AG08396 (cell line): ENCODE measurements at regions not wholly inside any gene's neighbourhood (a gene's known extent, or its start where the extent isn't known, plus 50 kb on each side); places are given as distances from the start of the nearest gene placed in this dataset.
"Not testable (repeated sequence)": the region's sequence is repeated elsewhere in the genome, so short reads cannot be mapped to it uniquely, and the experiment has no call there.

ENCODE experiments used
- DNase-seq: peaks from one replicate; pipeline ENCODE4 v3.0.0; 2012; ENCODE audit warnings: low spot score, mixed read lengths

DNA sequence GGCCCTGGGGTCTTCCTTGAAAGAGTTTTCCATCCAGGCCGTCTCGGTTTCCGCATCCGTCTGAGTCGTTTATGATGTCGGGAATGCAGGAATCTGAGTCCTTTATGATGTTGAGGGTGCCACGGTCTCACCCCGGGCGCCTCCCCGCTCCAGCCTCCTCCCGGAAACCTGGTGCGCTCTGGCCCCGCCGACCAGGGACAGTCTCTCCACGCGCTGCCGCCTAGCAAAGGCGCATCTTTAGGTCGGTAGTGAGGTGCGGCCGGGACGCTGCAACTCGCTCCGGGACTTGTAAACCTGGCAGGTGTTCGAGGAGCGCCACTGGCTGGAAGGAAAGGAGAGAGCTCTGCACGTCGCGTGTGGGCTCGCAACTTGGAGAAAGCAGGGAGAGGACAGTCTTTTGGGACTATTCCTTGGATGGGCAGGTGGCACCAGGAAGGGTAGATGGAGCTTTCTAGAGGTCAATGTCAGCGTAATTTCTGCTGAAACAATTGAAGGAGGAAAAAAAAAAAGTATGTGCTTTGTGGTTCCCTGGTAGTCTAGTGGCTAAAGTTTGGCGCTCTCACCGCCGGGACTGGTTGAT, 132.0 kb downstream of the FAM72B start:
- not testable (repeated sequence) for DNase-seq

DNA sequence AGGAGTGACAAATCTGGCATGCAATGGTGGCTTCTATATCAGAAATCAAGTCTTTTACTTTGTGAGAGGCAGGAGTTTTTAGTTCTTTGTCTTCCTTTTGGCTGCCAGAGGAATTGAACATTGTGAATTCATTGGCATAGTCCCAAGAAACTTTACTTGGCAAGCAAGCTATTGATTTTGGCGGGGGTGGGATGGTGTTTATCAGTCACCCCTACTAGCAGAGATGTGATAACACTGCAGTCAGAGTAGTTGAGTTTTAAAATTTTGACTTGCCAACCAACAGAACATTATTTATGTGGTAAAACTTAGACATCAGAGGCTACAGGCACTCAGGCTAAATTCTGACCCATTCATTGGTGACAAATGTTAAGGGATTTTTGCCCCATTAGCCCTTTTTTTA, 129.2 kb downstream of the FAM72B start:
- not testable (repeated sequence) for DNase-seq

DNA sequence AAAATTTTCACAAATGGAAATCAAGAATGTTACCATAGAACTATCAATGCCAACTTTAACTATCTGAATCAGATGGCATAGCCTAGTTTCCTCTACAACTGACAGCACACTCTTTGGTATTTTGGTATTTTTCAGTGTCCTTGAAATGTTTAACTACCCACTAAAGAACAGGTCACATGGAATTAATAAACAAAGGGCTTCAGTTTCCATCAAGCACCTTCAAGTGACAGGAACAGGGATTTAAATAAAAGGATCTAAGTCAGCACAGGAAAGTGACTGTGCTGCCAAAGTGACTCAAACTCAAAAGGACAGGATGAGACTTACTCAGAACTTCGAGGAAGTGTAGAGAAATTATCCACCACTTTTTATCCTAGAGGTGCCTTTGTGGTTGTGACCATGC, 117.2 kb downstream of the FAM72B start:
- DNase-seq = not testable (repeated sequence)

DNA sequence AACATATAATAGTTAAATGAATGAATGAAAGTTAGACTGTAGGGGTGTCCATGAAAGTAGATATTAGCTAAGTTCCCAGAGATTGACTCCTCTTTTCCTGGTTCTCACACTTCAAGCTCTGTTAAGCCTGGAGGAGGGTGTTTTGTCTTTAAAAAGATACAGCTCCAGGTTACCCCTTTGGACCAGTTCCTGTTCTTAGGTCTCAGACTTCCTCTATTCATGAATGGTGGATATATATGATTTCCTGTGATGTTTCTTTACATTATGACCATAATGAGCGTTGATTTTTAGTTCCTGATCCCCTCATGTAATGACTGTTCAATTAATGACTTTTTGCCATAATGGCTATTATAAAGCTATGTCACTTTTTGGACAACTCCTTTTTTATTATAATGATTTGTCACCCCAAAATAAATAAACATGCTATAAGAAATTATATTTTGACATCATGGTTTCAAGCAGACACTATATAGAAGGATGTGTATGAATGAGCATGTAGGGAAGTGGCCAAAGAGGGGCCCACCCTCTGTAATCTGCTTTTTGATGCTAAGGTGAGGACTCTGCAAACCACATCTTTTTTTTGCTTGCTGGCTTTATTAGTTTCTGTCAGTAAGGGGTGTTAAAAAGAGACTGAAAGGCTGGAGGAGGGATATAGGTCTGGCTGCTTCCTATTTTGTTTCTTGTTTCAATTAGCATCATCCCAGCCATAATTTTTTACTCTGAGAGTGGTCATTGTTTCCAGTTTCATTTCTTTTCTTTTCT, 115.2 kb downstream of the FAM72B start:
- not testable (repeated sequence) for DNase-seq

DNA sequence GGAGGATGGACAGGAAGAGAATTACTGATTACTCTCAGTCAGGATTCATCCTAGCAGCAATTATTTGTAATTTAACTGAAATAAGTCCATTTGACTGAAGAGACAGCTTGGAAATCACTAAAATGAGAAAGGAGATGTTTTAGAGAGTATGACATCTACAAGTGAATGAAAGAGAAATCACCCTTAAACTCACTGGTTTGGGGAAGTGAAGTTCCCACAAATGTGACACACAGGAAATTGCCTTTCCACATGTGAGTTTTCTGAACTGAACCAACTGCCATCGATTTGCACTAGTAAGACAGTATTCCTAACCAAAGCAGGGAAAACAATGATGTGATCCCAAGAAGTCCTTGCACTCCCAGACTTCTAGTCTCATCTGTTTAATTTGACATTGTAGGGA, 110.3 kb downstream of the FAM72B start:
- DNase-seq = not testable (repeated sequence)

DNA sequence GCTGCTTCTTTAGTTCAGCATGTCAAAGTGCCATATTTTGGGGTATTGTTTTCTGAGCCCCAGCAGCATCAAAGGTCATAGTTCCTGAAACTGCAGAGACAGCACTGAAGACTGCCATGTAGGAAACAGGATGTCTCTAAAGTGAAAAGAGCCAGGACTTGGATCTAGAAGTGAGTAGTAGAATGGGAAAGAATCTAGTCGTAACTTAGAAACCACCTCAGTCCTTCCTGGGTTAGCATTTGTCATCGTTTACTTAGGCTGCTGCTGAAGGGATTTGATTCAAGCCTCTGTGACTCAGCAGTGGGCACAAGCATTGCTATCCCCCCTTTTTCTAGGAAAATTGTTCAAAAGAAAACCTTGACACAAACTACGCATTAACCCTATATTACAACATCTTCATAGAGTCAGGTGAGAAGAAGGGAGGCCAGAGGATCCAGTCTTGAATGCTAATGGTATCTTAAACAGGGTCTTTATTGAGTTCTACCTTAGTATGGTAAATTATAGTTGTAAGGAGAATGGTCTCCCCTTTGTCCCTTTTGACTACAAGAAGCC, 108.8 kb downstream of the FAM72B start:
- DNase-seq = not testable (repeated sequence)

DNA sequence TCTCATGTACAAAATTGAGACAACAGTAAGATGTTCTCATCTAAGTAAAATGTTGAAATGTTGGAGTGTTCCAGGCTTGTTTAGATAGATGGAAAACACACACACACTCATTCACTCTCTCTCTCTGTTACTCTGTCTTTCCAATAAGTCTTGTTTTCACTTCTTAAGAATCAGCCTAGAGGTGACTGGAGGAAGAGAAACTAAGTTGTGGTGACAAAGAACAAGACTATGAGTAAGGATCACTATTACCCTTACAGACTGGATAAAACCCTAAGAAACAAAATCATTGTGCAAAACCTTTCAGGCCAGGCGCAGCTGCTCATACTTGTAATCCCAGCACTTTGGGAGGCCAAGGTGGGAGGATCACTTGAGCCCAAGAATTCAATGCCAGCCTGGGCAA, 107.5 kb downstream of the FAM72B start:
- not testable (repeated sequence) for DNase-seq

DNA sequence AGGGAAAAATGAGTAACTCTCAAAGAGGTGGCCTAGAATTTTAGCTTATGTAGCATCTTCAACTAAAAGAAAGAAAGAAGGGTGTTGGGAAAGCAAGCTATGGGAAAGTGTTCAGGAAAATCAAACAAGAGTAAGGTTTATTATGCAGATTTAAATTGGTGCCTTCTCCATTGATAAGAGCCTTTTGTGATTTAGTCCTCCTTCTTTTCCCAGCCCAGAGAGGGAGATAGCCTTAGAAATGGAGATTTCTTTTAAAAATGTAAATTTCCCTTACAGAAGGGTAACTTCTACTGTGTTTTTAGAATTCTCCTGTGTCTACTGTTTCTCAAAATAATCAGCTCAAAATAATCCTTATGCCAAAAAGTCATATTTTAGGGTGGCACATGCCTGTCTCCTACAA, 104.5 kb downstream of the FAM72B start:
- DNase-seq = not testable (repeated sequence)

DNA sequence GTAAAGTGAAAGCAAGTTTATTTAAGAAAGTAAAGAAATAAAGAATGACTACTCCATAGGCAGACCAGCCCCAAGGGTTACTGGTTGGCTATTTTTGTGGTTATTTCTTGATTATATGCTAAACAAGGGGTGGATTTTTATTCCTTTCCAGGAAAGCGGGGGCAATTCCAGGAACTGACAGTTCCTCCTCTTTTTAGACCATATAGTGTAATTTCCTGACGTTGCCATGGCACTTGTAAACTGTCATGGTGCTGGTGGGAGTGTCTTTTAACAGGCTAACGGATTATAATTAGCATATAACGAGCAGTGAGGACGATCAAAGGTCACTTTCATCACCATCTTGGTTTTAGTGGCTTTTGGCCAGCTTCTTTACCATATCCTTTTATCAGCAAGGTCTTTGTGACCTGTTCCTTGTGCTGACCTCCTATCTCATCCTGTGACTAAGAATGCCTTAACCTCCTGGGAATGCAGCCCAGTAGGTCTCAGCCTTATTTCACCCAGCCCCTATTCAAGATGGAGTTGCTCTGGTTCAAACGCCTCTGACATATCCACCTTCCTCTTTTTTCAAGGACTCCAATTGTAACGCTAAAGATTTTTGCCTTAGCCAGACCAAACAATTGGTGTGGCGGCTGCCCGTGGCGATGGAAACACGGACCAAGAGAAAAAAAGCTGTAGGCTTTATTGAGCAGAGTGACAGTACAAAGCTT, 103.8 kb downstream of the FAM72B start:
- DNase-seq = not testable (repeated sequence)

DNA sequence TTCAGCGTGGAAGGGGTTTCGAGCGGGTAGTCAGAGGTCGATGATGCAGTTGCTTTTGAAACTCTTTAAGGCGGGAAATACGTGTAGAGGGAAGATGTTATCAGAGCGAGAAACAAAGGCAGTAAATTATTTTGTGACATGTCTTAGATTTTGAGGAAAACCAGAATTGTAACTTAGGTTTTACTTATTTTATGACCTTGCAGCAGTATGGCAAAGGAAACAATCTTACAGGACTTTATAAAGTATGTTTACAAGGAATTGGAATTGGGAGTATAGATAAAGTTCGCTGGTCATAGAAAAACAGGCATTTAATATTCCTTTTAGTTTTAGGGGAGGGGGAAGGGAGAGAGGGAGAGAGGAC, 103.3 kb downstream of the FAM72B start:
- DNase-seq = not testable (repeated sequence)

DNA sequence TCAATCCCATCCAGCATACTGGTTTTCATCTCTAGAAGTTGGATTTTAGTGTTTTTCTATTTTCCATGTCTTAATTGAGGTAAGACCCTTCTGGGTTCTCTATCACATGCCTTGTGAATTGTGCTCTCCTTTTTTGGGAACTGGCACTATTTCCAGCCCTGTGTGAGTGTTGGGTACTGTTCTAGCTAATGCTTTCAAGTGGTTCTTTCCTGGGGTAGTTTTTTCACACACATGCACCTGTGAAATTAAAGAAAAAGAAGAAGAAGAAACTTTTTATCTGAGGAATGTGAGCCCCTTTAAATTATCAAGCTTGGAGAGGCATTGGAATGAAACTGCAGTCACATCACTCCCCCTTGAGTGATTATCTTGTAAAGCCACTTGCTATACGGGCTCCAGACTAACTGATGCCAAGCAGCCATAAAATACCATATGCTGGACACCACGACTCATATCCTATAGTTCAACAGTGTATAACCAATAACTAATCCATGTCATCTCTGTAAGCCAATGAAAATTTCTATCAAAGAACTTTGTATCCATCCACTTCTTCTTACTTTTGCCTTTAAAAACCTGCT, 102.4 kb downstream of the FAM72B start:
- DNase-seq = not testable (repeated sequence)

DNA sequence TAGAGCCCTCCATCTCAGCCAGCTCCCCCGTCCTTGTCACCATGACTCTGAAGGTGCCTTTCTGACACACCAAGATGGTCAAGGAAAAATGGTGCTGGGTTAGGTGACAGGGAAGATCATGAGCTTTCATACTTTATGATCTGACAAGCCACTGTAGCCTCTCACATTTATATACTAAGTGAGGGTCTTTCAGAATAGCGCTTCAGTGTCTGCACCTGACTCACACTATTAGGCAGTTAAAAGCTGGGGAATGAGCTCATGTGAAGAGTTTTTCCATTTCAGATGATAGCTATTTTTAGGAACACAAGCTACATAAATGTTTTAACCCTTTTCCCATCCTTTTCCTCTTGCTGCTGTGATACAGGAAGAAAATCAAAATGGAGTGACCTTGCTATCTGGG, 101.1 kb downstream of the FAM72B start:
- DNase-seq = not testable (repeated sequence)

DNA sequence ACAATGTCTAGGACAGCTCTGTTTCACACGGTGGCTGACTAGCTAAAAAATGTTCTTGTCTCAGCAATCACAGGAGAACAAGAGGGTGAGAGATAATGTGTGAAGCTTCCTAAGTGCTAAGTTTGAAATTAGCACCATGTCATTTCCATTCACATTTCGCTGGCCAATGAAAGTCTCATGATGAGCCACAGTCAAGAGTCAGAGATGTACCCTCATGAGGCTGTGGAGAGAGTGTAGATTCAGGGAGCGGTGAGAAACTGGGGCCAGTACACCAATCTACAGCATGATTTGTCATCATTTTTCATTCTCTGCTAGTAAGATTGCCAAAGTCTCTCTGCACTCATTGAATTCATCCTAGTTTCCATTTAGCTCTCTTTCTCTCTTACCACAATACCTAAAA, 97.9 kb downstream of the FAM72B start:
- DNase-seq = not testable (repeated sequence)

DNA sequence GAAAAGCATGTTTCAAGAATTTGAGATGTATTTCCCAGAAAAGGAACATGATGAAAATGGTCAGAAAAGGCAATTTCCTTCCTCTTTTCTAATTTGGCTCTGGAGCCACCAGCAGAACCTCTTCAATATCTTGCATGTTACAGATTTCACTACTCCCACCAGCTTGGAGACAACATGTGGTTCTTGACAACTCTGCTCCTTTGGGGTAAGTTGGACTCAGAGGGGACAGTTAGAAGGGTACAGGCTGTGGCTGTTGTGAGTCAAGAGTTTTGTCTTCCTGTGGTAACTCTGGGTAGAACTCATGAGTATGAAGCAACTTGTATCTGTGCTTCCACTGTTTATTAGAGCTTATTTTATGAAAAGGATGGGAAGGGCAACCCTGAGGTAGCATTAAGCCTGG, 96.9 kb downstream of the FAM72B start:
- not testable (repeated sequence) for DNase-seq

DNA sequence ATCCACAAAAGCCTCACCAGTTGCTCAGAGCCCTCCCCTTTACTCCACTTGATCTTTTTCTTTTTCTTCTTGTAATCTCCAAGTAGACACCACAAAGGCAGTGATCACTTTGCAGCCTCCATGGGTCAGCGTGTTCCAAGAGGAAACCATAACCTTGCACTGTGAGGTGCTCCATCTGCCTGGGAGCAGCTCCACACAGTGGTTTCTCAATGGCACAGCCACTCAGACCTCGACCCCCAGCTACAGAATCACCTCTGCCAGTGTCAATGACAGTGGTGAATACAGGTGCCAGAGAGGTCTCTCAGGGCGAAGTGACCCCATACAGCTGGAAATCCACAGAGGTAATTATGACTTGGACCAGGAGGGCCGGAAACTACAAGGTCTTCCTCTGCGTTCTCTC, 95.6 kb downstream of the FAM72B start:
- DNase-seq = not testable (repeated sequence)

DNA sequence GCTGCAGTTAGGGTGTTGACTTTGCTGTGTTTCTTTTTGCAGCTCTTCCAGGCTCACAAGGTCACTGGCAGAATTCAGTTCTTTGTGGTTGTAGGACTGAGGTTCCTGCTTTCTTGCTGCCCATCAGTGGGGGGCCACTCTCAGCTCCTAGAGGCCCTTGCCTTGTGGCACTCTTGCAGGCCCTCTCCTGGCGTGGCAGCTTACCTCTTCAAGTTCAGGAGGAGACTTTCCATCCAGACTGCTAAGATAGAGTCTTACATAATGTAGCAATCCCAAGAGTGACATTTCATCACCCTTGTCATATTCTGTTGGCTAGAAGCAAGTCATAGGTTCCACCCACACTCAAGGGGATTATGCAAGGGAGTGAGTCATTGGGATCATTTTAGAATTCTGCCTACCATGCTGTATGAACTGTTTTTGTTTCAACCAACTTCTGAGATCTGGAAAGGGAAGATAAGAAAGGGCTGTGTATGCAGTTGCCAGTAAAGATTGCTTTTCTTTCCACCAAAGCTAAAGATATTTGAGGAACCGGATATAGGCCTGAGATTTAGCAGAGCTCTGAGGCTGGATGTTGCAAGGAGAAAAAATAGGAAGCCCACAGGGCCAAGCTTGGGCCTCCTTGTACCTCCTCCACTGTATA, 91.7 kb downstream of the FAM72B start:
- not testable (repeated sequence) for DNase-seq

DNA sequence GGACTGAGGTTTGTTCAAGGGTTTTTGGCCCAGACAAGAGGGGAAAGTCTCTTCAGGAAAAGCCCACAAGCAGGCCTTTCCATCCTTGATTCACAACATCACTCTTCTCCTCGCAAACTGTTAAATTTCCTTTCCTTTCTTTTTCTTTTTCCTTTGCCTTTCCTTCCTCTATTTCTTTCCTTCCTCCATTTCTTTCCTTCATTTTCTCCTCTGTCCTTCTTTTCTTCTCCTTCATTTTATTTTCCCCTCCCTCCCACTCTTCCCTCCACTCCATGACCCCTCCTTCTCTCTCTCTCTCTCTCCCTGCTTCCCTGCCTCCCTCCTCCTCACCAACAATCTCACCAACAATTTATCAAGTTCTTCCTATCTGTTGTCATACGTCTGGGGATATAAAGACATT, 89.1 kb downstream of the FAM72B start:
- not testable (repeated sequence) for DNase-seq

DNA sequence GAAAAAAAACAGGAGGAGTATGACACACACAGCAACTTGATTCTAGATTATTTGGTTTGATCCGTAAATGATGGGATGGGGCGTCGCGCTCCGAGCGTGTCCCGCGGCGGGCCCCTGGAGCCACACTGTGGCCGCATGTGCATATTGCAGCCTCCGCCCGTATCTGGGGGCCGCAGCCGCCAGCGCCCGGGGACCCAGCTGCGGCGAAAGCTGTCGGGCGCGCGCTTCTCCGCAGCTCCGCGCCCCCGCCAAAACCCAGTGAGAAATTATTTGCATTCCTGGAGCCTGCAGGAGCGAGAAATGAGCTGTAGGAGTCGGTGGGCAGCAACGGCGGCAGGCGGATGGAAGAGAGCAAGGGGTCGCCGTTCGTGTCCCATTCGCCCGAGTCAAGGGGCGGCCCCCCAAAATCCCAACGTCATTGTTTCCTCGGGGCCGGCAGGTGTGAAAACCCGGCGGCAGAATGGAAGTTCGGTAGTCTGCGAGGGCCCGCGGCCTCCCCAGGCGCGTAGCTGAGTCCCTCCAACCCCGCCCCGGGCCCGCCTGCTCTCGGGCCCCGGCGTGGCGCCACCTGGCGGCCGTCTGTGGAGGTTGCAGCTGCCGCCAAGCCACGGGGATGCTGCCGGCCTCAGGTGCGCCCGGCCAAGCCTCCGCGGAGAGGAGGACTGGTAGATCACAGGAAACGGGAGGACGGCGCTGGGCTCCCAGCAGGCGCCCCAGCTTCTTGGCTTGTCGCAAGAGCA, 86.8 kb downstream of the FAM72B start:
- DNase-seq = not testable (repeated sequence)

DNA sequence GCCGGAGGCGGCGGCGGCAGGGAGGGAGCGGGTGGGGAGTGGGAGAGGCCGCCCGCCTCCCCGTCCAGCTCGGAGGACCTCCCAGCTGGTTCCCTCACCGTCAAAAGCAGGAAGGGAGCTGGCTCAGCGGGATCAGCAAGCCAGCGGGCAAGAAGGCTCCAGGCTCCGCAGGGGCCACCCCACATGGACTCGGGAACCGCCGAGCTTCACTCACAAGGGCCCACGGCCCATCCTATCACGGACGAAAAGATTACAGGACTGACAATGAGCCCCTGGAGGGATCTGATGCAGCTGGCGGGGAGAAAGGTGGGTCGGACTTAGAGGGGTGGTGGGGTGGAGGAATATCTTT, 86.3 kb downstream of the FAM72B start:
- not testable (repeated sequence) for DNase-seq

DNA sequence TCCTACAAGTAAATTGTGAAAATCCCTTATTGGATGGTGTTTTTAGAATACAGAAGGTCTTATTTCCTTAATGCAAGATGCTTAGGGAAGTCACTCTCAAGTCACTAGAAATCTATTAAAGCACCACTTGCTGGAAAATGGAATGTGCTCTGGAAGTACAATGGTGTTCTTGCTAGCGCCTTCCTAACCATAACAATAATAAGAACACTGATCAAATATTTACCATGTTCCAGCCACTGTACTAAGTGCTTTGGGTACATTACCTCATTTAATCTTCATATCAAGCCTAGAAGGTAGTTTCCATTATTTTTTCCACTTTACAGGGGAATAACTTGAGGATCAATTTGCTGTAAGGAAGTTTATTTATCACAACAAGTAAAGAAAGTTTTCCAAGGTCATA, 75.1 kb downstream of the FAM72B start:
- not testable (repeated sequence) for DNase-seq
